ENCODE measurements at regions not wholly inside any gene's neighbourhood (a gene's known extent, or its start where the extent isn't known, plus 50 kb on each side); places are given as distances from the start of the nearest gene placed in this dataset.

- no peaks in the 10 kb centered on the region for H3K9me3 ChIP-seq
- H3K36me3 ChIP-seq: no peaks in the 10 kb centered on the region
- no peaks in the 10 kb centered on the region for H3K27me3 ChIP-seq
- no peak for DNase-seq
- no peaks in the 10 kb centered on the region for H3K4me1 ChIP-seq (ENCODE audit: insufficient read depth)
- 86 to 93% (median 89%) methylated on average over 3 of the region's 3 CpGs for WGBS, 3 donors
- H3K4me3 ChIP-seq: no peak overlapping the region
- H3K27ac ChIP-seq: no peak overlapping the region
- TF ChIP-seq EP300 (IDR thresholded peaks at IDR 0.05): no peak
- intact Hi-C loops (cut with DNase I): no loop called here
Measured at GRCh38 chr10:64829888-64830412, 1308.7 kb downstream of the REEP3 start.

GRCh38 chr10:64830869-64831268 lies 1309.7 kb downstream of the REEP3 start:
- H3K4me3 ChIP-seq: no peak overlapping the region
- WGBS, 3 donors: 51 to 86% (median 77%) methylated on average over 2 of the region's 2 CpGs
- TF ChIP-seq POLR2A (IDR thresholded peaks at IDR 0.05) (no peak), CTCF (IDR thresholded peaks at IDR 0.05) (no peak), EP300 (IDR thresholded peaks at IDR 0.05) (no peak)
- H3K36me3 ChIP-seq: no peaks in the 10 kb centered on the region
- H3K4me1 ChIP-seq (ENCODE audit: insufficient read depth): no peaks in the 10 kb centered on the region
- no peak overlapping the region for H3K27ac ChIP-seq
- no peaks in the 10 kb centered on the region for H3K9me3 ChIP-seq
- H3K27me3 ChIP-seq: no peaks in the 10 kb centered on the region
- intact Hi-C loops (cut with DNase I): no loop called here
- no peak for DNase-seq

GRCh38 chr10:64840341-64840740 lies 1319.1 kb downstream of the REEP3 start:
- intact Hi-C loops (cut with DNase I): no loop called here
- peak in 1 of 5 donors; percentile 7 for DNase-seq
- H3K4me3 ChIP-seq: no peak overlapping the region

DNA sequence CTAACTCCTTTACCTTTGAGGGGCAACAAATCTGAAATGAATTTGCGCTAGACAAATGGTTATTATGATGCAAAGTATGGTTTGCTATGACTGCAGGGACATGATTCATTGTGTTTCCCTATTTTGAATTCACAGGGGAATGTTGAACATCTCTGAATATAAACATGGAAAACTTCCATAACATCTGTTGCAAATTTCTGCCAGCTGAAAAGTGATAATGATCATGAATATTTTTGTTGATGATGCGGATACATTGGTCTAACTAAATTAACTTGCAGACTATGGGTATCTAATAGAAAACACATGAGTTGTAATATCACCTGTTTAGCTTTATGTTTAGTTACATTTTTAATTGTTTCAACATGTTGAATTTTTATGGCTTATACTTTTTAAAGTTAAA lies 1325.5 kb downstream of the REEP3 start:
- no peaks in the 10 kb centered on the region for H3K27me3 ChIP-seq
- no peaks in the 10 kb centered on the region for H3K4me1 ChIP-seq (ENCODE audit: insufficient read depth)
- no peaks in the 10 kb centered on the region for H3K9me3 ChIP-seq
- no peak overlapping the region for H3K27ac ChIP-seq
- no peaks in the 10 kb centered on the region for H3K36me3 ChIP-seq
- no peak for TF ChIP-seq POLR2A (IDR thresholded peaks at IDR 0.05)
- no peak for TF ChIP-seq EP300 (IDR thresholded peaks at IDR 0.05)
- no peak for TF ChIP-seq CTCF (IDR thresholded peaks at IDR 0.05)
- 14 to 50% (median 15%) methylated on average over 2 of the region's 2 CpGs for WGBS, 3 donors
- intact Hi-C loops (cut with DNase I): no loop called here
- H3K4me3 ChIP-seq: no peak overlapping the region
- no peak for DNase-seq

More at GRCh38 chr10:64840341-64840740, 1319.1 kb downstream of the REEP3 start:
- no peaks in the 10 kb centered on the region for H3K36me3 ChIP-seq
- H3K4me1 ChIP-seq (ENCODE audit: insufficient read depth): no peaks in the 10 kb centered on the region
- 91 to 93% (median 92%) methylated on average over 12 of the region's 12 CpGs for WGBS, 3 donors
- TF ChIP-seq CTCF (IDR thresholded peaks at IDR 0.05) (no peak), EP300 (IDR thresholded peaks at IDR 0.05) (no peak), POLR2A (IDR thresholded peaks at IDR 0.05) (no peak)
- H3K27ac ChIP-seq: no peak overlapping the region
- no peaks in the 10 kb centered on the region for H3K9me3 ChIP-seq
- H3K27me3 ChIP-seq: no peaks in the 10 kb centered on the region

DNA sequence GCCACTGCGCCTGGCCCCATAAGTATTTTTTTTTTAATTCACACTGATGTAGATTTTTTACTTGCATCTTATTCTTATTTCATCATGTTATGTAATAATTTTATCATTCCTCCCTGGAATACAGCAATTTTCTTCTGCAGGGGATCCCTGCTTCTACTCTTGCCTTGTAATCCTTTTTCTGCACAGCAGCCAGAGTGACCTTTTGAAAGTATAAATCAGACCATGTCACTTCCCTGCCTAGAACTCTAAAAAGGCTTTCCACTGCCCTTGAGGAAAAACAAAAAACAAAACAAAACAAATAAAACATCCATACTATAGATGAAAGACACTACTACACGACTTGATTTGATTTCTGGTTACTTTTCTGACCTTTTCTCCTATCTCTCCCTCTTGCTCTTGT lies 1334.7 kb downstream of the REEP3 start:
- Histone ChIP-seq H3K4me3 (no peak overlapping the region), H3K36me3 (no peaks in the 10 kb centered on the region), H3K4me1 (ENCODE audit: insufficient read depth) (no peaks in the 10 kb centered on the region), H3K27me3 (no peaks in the 10 kb centered on the region), H3K9me3 (no peaks in the 10 kb centered on the region), H3K27ac (no peak overlapping the region)
- DNase-seq: no peak
- TF ChIP-seq CTCF (IDR thresholded peaks at IDR 0.05): no peak
- TF ChIP-seq POLR2A (IDR thresholded peaks at IDR 0.05): no peak
- no peak for TF ChIP-seq EP300 (IDR thresholded peaks at IDR 0.05)
- 52 to 54% (median 52%) methylated on average over 2 of the region's 2 CpGs for WGBS, 3 donors
- intact Hi-C loops (cut with DNase I): no loop called here
